GM18505 (cell line): ENCODE measurements at regions not wholly inside any gene's neighbourhood (a gene's known extent, or its start where the extent isn't known, plus 50 kb on each side); places are given as distances from the start of the nearest gene placed in this dataset.

Source experiments
- ATAC-seq: cut with Tn5 transposase; IDR thresholded peaks from one replicate; pipeline ENCODE4 v1.9.1; 2021; ENCODE audit not compliant: unreplicated experiment
- POLR2A ChIP-seq: IDR thresholded peaks from 4 replicates; pipeline ENCODE4 v1.6.1; 2011; ENCODE audit warnings: borderline replicate concordance; ENCODE audit not compliant: insufficient read depth, insufficient read length; ENCODE audit errors: extremely low read depth

- ATAC-seq, result no peak
- no peak for TF ChIP-seq POLR2A
These were observed 200.1 kb upstream of the NRXN1 start for GRCh38 chr2:51232027-51232426.

- no peak for ATAC-seq
- no peak for TF ChIP-seq POLR2A
These were observed 199.1 kb upstream of the NRXN1 start for GRCh38 chr2:51231071-51231470.

GRCh38 chr2:51225377-51225776 lies 193.4 kb upstream of the NRXN1 start:
- no peak for TF ChIP-seq POLR2A
- ATAC-seq, result no peak

- ATAC-seq, result no peak
- TF ChIP-seq POLR2A, result no peak
These were observed 192.9 kb upstream of the NRXN1 start for GRCh38 chr2:51224790-51225189.

- TF ChIP-seq POLR2A, result no peak
- no peak for ATAC-seq
These were observed 190.2 kb upstream of the NRXN1 start for GRCh38 chr2:51222106-51222505.

GRCh38 chr2:51220606-51221005 lies 188.7 kb upstream of the NRXN1 start:
- TF ChIP-seq POLR2A, result no peak
- no peak for ATAC-seq

GRCh38 chr2:51220080-51220479 lies 188.1 kb upstream of the NRXN1 start:
- ATAC-seq, result no peak
- TF ChIP-seq POLR2A, result no peak

GRCh38 chr2:51219468-51219867 lies 187.5 kb upstream of the NRXN1 start:
- ATAC-seq, result no peak
- no peak for TF ChIP-seq POLR2A

GRCh38 chr2:51218047-51218446 lies 186.1 kb upstream of the NRXN1 start:
- no peak for ATAC-seq
- TF ChIP-seq POLR2A, result no peak

GRCh38 chr2:51213826-51214225 lies 181.9 kb upstream of the NRXN1 start:
- TF ChIP-seq POLR2A, result no peak
- ATAC-seq, result no peak

- ATAC-seq, result peak; percentile 78
- no peak for TF ChIP-seq POLR2A
These were observed 180.4 kb upstream of the NRXN1 start for GRCh38 chr2:51212374-51212773.

- TF ChIP-seq POLR2A, result no peak
- no peak for ATAC-seq
These were observed 176.6 kb upstream of the NRXN1 start for GRCh38 chr2:51208521-51208920.

GRCh38 chr2:51201295-51201694 lies 169.4 kb upstream of the NRXN1 start:
- no peak for TF ChIP-seq POLR2A
- no peak for ATAC-seq

- ATAC-seq, result no peak
- no peak for TF ChIP-seq POLR2A
These were observed 162.7 kb upstream of the NRXN1 start for GRCh38 chr2:51194656-51195055.

GRCh38 chr2:51170273-51170672 lies 138.3 kb upstream of the NRXN1 start:
- ATAC-seq, result no peak
- no peak for TF ChIP-seq POLR2A
